Liver (tissue), 7 donors: ENCODE measurements at regions not wholly inside any gene's neighbourhood (a gene's known extent, or its start where the extent isn't known, plus 50 kb on each side); places are given as distances from the start of the nearest gene placed in this dataset.

Experiments used
- DNase-seq: peaks from one replicate; pipeline ENCODE4 v3.0.0-alpha.2; 2017; ENCODE audit warnings: low spot score
- H3K27ac ChIP-seq, 2 donors: one replicate each; pipeline ENCODE4 v1.7.0; 2013; ENCODE audit warnings: inconsistent platforms in 2 of 2, low read length in 2 of 2, control low read depth in 1 of 2, low read depth in 1 of 2, mild to moderate bottlenecking in 1 of 2
- H3K27me3 ChIP-seq, 4 donors: one replicate each; pipeline versions ENCODE4 v1.6.1 to v1.7.0; 2013; ENCODE audit warnings: low read length in 3 of 4, inconsistent platforms in 1 of 4, mild to moderate bottlenecking in 1 of 4, moderate library complexity in 1 of 4; ENCODE audit not compliant: control insufficient read depth in 4 of 4, insufficient read depth in 4 of 4
- H3K36me3 ChIP-seq, 4 donors: one replicate each; pipeline versions ENCODE4 v1.6.1 to v1.7.0; 2013; ENCODE audit warnings: low read length in 3 of 4, mild to moderate bottlenecking in 3 of 4, low read depth in 1 of 4, moderate library complexity in 1 of 4; ENCODE audit not compliant: control insufficient read depth in 4 of 4, insufficient read depth in 3 of 4
- H3K4me1 ChIP-seq, 4 donors: one replicate each; pipeline versions ENCODE4 v1.6.1 to v1.7.0; 2013; ENCODE audit warnings: low read length in 3 of 4, mild to moderate bottlenecking in 3 of 4, moderate library complexity in 1 of 4; ENCODE audit not compliant: control insufficient read depth in 4 of 4, insufficient read depth in 4 of 4
- H3K4me3 ChIP-seq, 3 donors: one replicate each; pipeline versions ENCODE4 v1.6.1 to v1.7.0; 2013; ENCODE audit warnings: low read length in 3 of 3, control low read depth in 1 of 3, low read depth in 1 of 3, mild to moderate bottlenecking in 1 of 3
- H3K9ac ChIP-seq, 2 donors: one replicate each; pipeline ENCODE4 v1.7.0; 2013; ENCODE audit warnings: low read length in 2 of 2, mild to moderate bottlenecking in 2 of 2, moderate library complexity in 2 of 2, control low read depth in 1 of 2, low read depth in 1 of 2
- H3K9me3 ChIP-seq, 4 donors: one replicate each; pipeline versions ENCODE4 v1.6.1 to v1.7.0; 2013; ENCODE audit warnings: low read length in 3 of 4; ENCODE audit not compliant: control insufficient read depth in 4 of 4
- ATF3 ChIP-seq: IDR thresholded peaks from 2 replicates; pipeline ENCODE4 v1.6.1; 2016; ENCODE audit warnings: antibody characterized with exemption
- CTCF ChIP-seq: fragments of 150-350 bp; IDR thresholded peaks from 2 replicates; pipeline ENCODE4 v1.5.1; 2017; ENCODE audit warnings: improper control_type of control experiment, low read depth, low read length; ENCODE audit not compliant: missing input control
- EGR1 ChIP-seq, 2 donors: IDR thresholded peaks; 2 replicates each; pipeline ENCODE4 v1.6.1; 2016 to 2018; ENCODE audit warnings: antibody characterized with exemption in 2 of 2, low read depth in 2 of 2
- FOXA1 ChIP-seq: IDR thresholded peaks from 2 replicates; pipeline ENCODE4 v1.6.1; 2016; ENCODE audit warnings: antibody characterized with exemption
- GABPA ChIP-seq, 2 donors: IDR thresholded peaks in 1 of 2; conservative IDR thresholded peaks in 1 of 2; 2 replicates each; pipeline ENCODE4 v1.6.1; 2016; ENCODE audit warnings: antibody characterized with exemption in 2 of 2, mild to moderate bottlenecking in 1 of 2, moderate library complexity in 1 of 2
- HNF4G ChIP-seq: IDR thresholded peaks from 2 replicates; pipeline ENCODE4 v1.6.1; 2016; ENCODE audit warnings: antibody characterized with exemption
- JUND ChIP-seq, 2 donors: IDR thresholded peaks; 2 replicates each; pipeline ENCODE4 v1.6.1; 2016; ENCODE audit warnings: antibody characterized with exemption in 2 of 2
- MAX ChIP-seq: IDR thresholded peaks from 2 replicates; pipeline ENCODE4 v1.6.1; 2016; ENCODE audit warnings: antibody characterized with exemption
- RAD21 ChIP-seq, 2 donors: IDR thresholded peaks; 2 replicates each; pipeline ENCODE4 v1.6.1; 2016; ENCODE audit warnings: antibody characterized with exemption in 2 of 2, mild to moderate bottlenecking in 2 of 2
- REST ChIP-seq: IDR thresholded peaks from 2 replicates; pipeline ENCODE4 v1.6.1; 2016; ENCODE audit warnings: antibody characterized with exemption, mild to moderate bottlenecking
- RXRA ChIP-seq, 2 donors: IDR thresholded peaks; 2 replicates each; pipeline ENCODE4 v1.6.1; 2017 to 2018; ENCODE audit warnings: antibody characterized with exemption in 2 of 2, mild to moderate bottlenecking in 1 of 2
- TAF1 ChIP-seq: conservative IDR thresholded peaks from 2 replicates; pipeline ENCODE4 v1.6.1; 2016; ENCODE audit warnings: antibody characterized with exemption, mild to moderate bottlenecking
- YY1 ChIP-seq: IDR thresholded peaks from 2 replicates; pipeline ENCODE4 v1.6.1; 2016; ENCODE audit warnings: antibody characterized with exemption, mild to moderate bottlenecking
- ZBTB33 ChIP-seq: IDR thresholded peaks from 2 replicates; pipeline ENCODE4 v1.6.1; 2016; ENCODE audit warnings: antibody characterized with exemption
- donor health status: healthy.
- donor health status: healthy.
- donor health status: healthy.
- donor health status: healthy.

GRCh38 chr18:43515481-43515880 lies 238.2 kb upstream of the SYT4 start (continued):
- TF ChIP-seq ZBTB33 (no peak), FOXA1 (no peak), HNF4G (no peak), RXRA (IDR thresholded peaks at IDR 0.05) (no peak)

GRCh38 chr18:43524260-43524659 lies 247.0 kb upstream of the SYT4 start:
- DNase-seq: no peak
- no peak overlapping the region for H3K4me3 ChIP-seq
- H3K9me3 ChIP-seq: no peaks in the 10 kb centered on the region
- no peaks in the 10 kb centered on the region for H3K4me1 ChIP-seq
- H3K9ac ChIP-seq: no peak overlapping the region
- peaks cover 0 to 2% (median 0%) of the 10 kb centered on the region in 4 donors for H3K27me3 ChIP-seq
- no peaks in the 10 kb centered on the region for H3K36me3 ChIP-seq
- H3K27ac ChIP-seq: no peak overlapping the region
- TF ChIP-seq TAF1: no peak
- no peak for TF ChIP-seq GABPA (IDR thresholded peaks at IDR 0.05 in 1 of 2, conservative IDR thresholded peaks at IDR 0.05 in 1 of 2)
- no peak for TF ChIP-seq EGR1 (IDR thresholded peaks at IDR 0.05; ENCODE audit: low read depth in 2 of 2)
- TF ChIP-seq CTCF: no peak
- no peak for TF ChIP-seq ZBTB33
- no peak for TF ChIP-seq REST
- no peak for TF ChIP-seq HNF4G
- TF ChIP-seq RAD21 (IDR thresholded peaks at IDR 0.05): no peak
- TF ChIP-seq YY1: no peak
- no peak for TF ChIP-seq ATF3
- no peak for TF ChIP-seq JUND (IDR thresholded peaks at IDR 0.05)
- no peak for TF ChIP-seq RXRA (IDR thresholded peaks at IDR 0.05)
- no peak for TF ChIP-seq MAX
- no peak for TF ChIP-seq FOXA1
